SU-DHL-6 (cell line): ENCODE measurements at regions not wholly inside any gene's neighbourhood (a gene's known extent, or its start where the extent isn't known, plus 50 kb on each side); places are given as distances from the start of the nearest gene placed in this dataset.

Experiments
- H2AFZ ChIP-seq: fragments of 200-600 bp; sonication (generic); 2 replicates; pipeline ENCODE4 v1.6.1; 2014; ENCODE audit warnings: low read depth, mild to moderate bottlenecking, moderate library complexity, mixed read lengths, antibody characterized with exemption, low read length; ENCODE audit not compliant: severe bottlenecking
- H3F3A ChIP-seq: fragments of 200-600 bp; shearing (Covaris generic); 2 replicates; pipeline ENCODE4 v1.6.0; 2016; ENCODE audit warnings: antibody characterized with exemption, mild to moderate bottlenecking; ENCODE audit not compliant: insufficient read depth
- H3K27ac ChIP-seq: fragments of 200-600 bp; sonication (generic); 2 replicates; pipeline ENCODE4 v1.5.1; 2016; ENCODE audit warnings: low read depth, mild to moderate bottlenecking, low read length, moderate library complexity, mixed read lengths
- H3K27me3 ChIP-seq: fragments of 200-600 bp; sonication (generic), shearing (Covaris generic); 2 replicates; pipeline ENCODE4 v1.6.0; 2014; ENCODE audit warnings: mild to moderate bottlenecking, low read length
- H3K36me3 ChIP-seq: fragments of 200-600 bp; sonication (generic); 2 replicates; pipeline ENCODE4 v1.6.1; 2014; ENCODE audit warnings: mild to moderate bottlenecking, low read length, mixed read lengths
- H3K4me2 ChIP-seq: fragments of 300-600, 200-600 bp; shearing (Covaris generic), sonication (generic); 2 replicates; pipeline ENCODE4 v1.6.0; 2014; ENCODE audit warnings: low read length, low read depth, mild to moderate bottlenecking; ENCODE audit not compliant: poor library complexity, severe bottlenecking
- H3K4me3 ChIP-seq: fragments of 200-600 bp; sonication (generic); 2 replicates; pipeline ENCODE4 v1.5.1; 2014; ENCODE audit warnings: antibody characterized with exemption, low read length, mild to moderate bottlenecking, mixed read lengths; ENCODE audit not compliant: insufficient read depth, poor library complexity, severe bottlenecking
- H3K79me2 ChIP-seq: fragments of 200-600 bp; sonication (generic); 2 replicates; pipeline ENCODE4 v1.6.1; 2014; ENCODE audit warnings: mild to moderate bottlenecking, low read length, moderate library complexity; ENCODE audit not compliant: insufficient read depth
- H3K9ac ChIP-seq: fragments of 200-600 bp; sonication (generic); 2 replicates; pipeline ENCODE4 v1.7.0; 2014; ENCODE audit warnings: mild to moderate bottlenecking, low read length
- H3K9me2 ChIP-seq: fragments of 200-600 bp; sonication (generic); replicated peaks from 2 replicates; pipeline ENCODE4 v1.6.1; 2014; ENCODE audit warnings: low read length; ENCODE audit not compliant: insufficient read depth
- H3K9me3 ChIP-seq: fragments of 200-600 bp; sonication (generic); 2 replicates; pipeline ENCODE4 v1.6.1; 2014; ENCODE audit warnings: low read length, mixed read lengths; ENCODE audit not compliant: insufficient read depth
- H4K20me1 ChIP-seq: fragments of 200-600 bp; sonication (generic); 2 replicates; pipeline ENCODE4 v1.6.1; 2014; ENCODE audit warnings: low read depth, mild to moderate bottlenecking, antibody characterized with exemption, low read length, moderate library complexity, mixed read lengths
- EZH2phosphoT487 ChIP-seq: fragments of 200-600 bp; sonication (generic), shearing (Covaris generic); conservative IDR thresholded peaks from 2 replicates; pipeline ENCODE4 v1.6.1; 2018; ENCODE audit warnings: mild to moderate bottlenecking, antibody characterized with exemption, low read length, moderate library complexity, mixed read lengths
- TF ChIP-seq, protein P1 (sequence below): fragments of 200-600 bp; sonication (generic); IDR thresholded peaks from one replicate; pipeline ENCODE4 v1.5.1; 2017; ENCODE audit warnings: antibody characterized with exemption, mild to moderate bottlenecking, low read length, moderate library complexity; ENCODE audit not compliant: insufficient read depth, poor library complexity, severe bottlenecking

DNA sequence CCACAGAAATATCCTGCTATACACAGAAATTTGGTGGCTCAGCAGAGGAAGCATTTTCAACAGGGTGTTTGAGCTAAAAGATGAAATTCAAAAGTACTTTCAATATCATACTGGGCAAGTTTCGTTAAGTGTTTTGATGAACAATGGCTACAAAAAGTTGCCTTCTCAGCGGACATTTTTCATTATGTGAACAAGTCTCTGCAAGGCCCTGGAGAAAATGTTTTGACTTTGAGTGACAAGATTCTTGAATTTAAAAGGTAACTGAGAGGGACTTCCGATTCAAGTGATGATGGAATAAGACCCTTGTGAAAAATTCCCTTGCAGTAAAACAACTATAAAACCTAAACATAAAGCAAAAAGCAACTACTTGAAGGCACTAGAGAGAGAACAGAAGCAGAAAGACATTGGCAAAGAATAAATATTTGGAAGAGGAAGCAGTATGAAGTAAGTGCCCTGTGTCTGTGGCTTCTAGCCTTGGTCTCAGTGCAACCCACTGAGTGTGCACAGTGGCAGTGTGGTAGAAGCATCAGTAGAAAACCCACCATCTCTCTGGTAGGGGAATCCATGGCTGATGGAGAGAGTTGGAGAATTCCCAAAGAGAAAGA is 62.5 kb upstream of the NAMPT start:
- Histone ChIP-seq H3K4me2 (no peak overlapping the region), H3F3A (no peaks in the 10 kb centered on the region), H3K27ac (no peak overlapping the region), H3K9me3 (0 out of 2 replicates have a peak, but pooled peaks cover 7% of the 10 kb centered on the region), H3K9me2 (no peaks in the 10 kb centered on the region), H4K20me1 (no peaks in the 10 kb centered on the region), H3K36me3 (no peaks in the 10 kb centered on the region), H3K79me2 (no peaks in the 10 kb centered on the region), H2AFZ (no peak overlapping the region), H3K27me3 (no peaks in the 10 kb centered on the region), H3K4me3 (no peak overlapping the region), H3K9ac (no peak overlapping the region)
- TF ChIP-seq, protein P1, sequence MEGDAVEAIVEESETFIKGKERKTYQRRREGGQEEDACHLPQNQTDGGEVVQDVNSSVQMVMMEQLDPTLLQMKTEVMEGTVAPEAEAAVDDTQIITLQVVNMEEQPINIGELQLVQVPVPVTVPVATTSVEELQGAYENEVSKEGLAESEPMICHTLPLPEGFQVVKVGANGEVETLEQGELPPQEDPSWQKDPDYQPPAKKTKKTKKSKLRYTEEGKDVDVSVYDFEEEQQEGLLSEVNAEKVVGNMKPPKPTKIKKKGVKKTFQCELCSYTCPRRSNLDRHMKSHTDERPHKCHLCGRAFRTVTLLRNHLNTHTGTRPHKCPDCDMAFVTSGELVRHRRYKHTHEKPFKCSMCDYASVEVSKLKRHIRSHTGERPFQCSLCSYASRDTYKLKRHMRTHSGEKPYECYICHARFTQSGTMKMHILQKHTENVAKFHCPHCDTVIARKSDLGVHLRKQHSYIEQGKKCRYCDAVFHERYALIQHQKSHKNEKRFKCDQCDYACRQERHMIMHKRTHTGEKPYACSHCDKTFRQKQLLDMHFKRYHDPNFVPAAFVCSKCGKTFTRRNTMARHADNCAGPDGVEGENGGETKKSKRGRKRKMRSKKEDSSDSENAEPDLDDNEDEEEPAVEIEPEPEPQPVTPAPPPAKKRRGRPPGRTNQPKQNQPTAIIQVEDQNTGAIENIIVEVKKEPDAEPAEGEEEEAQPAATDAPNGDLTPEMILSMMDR = no peak
- no peak for TF ChIP-seq EZH2phosphoT487

DNA sequence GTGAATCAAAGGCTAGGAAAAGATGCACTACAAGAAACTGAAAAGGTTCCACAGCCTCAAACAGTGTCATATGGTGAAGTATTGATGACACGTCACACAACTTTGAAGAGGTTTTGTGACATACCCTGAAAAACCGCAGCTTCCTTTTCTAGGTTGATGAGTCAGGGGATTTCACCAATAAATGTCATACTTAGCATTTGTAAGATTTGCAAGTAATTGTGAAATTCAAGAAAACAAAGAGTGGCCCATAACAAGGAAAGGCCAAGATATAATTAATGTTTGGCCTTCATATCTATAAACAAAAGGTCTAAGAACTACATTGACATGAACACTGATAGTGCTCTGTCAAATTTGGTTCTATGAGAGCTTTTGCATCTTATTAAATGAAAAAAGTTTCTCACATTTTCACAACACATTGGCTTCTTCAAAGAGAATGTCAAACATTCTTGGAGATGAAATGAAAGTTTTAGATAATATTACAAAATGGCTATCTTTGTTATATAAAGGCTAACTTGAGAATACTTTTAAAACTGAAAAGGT is 62.0 kb upstream of the NAMPT start:
- Histone ChIP-seq H4K20me1 (no peaks in the 10 kb centered on the region), H3K4me2 (no peak overlapping the region), H3K9me3 (peaks cover 7% of the 10 kb centered on the region; the same call in 1 of the 2 replicates), H3K36me3 (no peaks in the 10 kb centered on the region), H2AFZ (no peak overlapping the region), H3K4me3 (no peak overlapping the region), H3K9me2 (no peaks in the 10 kb centered on the region), H3K9ac (no peak overlapping the region), H3K27me3 (no peaks in the 10 kb centered on the region), H3K79me2 (no peaks in the 10 kb centered on the region), H3F3A (no peaks in the 10 kb centered on the region), H3K27ac (no peak overlapping the region)
- TF ChIP-seq, protein P1 = no peak
- no peak for TF ChIP-seq EZH2phosphoT487

DNA sequence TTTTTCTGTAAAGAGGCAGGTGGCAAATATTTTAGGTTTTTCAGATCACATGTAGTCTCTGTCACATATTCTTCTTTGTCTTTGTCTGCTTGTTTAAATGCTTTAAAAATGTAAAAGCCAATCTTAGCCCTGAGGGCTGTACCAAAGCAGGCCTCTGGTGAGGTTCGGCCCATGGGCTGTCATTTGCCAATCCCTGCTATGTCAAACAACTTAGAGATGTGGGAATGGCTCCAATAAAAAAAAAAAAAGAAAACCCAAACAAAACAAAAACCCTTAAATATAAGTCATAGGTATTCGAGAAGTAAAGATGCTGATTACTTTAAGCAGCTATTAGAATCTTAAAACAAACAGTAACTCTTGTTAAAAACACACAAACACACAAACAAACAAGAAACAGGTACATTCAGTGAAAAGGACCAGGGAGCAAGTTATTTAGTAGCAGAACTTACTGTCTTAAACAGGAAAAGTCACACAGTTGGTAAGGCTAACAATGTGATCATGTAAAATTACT is 61.4 kb upstream of the NAMPT start:
- H3K4me2 ChIP-seq = no peak overlapping the region
- TF ChIP-seq, protein P1 = no peak
- TF ChIP-seq EZH2phosphoT487 = no peak
- no peak overlapping the region for H3K27ac ChIP-seq

More for the DNA sequence above, 61.4 kb upstream of the NAMPT start:
- Histone ChIP-seq H3K27me3 (no peaks in the 10 kb centered on the region), H4K20me1 (no peaks in the 10 kb centered on the region), H3K79me2 (no peaks in the 10 kb centered on the region), H3K4me3 (no peak overlapping the region), H3F3A (no peaks in the 10 kb centered on the region), H3K9me3 (peaks cover 7% of the 10 kb centered on the region; the same call in 1 of the 2 replicates), H2AFZ (no peak overlapping the region), H3K9ac (no peak overlapping the region), H3K9me2 (no peaks in the 10 kb centered on the region), H3K36me3 (no peaks in the 10 kb centered on the region)
